Thyroid gland (tissue), 4 donors: ENCODE measurements at regions not wholly inside any gene's neighbourhood (a gene's known extent, or its start where the extent isn't known, plus 50 kb on each side); places are given as distances from the start of the nearest gene placed in this dataset. TPM values are rescaled to one million over a fixed set of nuclear protein-coding genes. Genes with fewer than 3 reads are reported as not detected.

Source experiments
- DNase-seq, 2 donors: peaks; one replicate each; pipeline ENCODE4 v3.0.0-alpha.2; 2019
- H3K27ac ChIP-seq, 3 donors: fragments of 200-600 bp; sonication (generic); 1 replicate in 2 of 3; 2 replicates in 1 of 3; pipeline ENCODE4 v1.5.1; 2016 to 2019; ENCODE audit warnings: mild to moderate bottlenecking in 1 of 3, moderate library complexity in 1 of 3
- H3K27me3 ChIP-seq: fragments of 200-600 bp; sonication (generic); one replicate; pipeline ENCODE4 v1.5.1; 2019
- H3K36me3 ChIP-seq, 2 donors: fragments of 200-600 bp; sonication (generic); one replicate each; pipeline ENCODE4 v1.5.1; 2016 to 2019
- H3K4me1 ChIP-seq, 2 donors: fragments of 200-600 bp; sonication (generic); one replicate each; pipeline ENCODE4 v1.5.1; 2017 to 2019
- H3K4me3 ChIP-seq, 3 donors: fragments of 200-600 bp; sonication (generic); replicated peaks in 1 of 3; 1 replicate in 2 of 3; 2 replicates in 1 of 3; pipeline ENCODE4 v1.5.1; 2016; ENCODE audit warnings: mild to moderate bottlenecking in 1 of 3
- H3K9me3 ChIP-seq: fragments of 200-600 bp; sonication (generic); one replicate; pipeline ENCODE4 v1.5.1; 2017
- CTCF ChIP-seq, 6 experiments: fragments of 200-600 bp in 3 of 6; fragments of 450-650 bp in 3 of 6; sonication (generic) in 3 of 6; IDR thresholded peaks; one replicate each; pipeline ENCODE4 v1.5.1; 2016 to 2019; ENCODE audit warnings: antibody characterized with exemption in 6 of 6, mild to moderate bottlenecking in 2 of 6, inconsistent platforms in 1 of 6, moderate library complexity in 1 of 6
- POLR2A ChIP-seq, 2 donors: fragments of 450-650 bp; IDR thresholded peaks; one replicate each; pipeline ENCODE4 v1.6.1; 2017; ENCODE audit warnings: antibody characterized with exemption in 2 of 2, mild to moderate bottlenecking in 2 of 2, moderate library complexity in 1 of 2
- WGBS, 2 donors: methylation state at CpG; one replicate each; pipeline ENCODE4 v1.1.5; 2017; 5-methylcytosine and 5-hydroxymethylcytosine counted together
- intact Hi-C: fragments of 100-400 bp; cut with DNase I; formaldehyde crosslinking; loops from one replicate; pipeline ENCODE4 v1.15.1; 2023
- small RNA-seq: library from RNA; depleted of rRNA; stranded (forward); fragments of <200 nt; gene quantifications from one replicate; pipeline ENCODE3, GENCODE V24; 2016

GRCh38 chr2:181839811-181840210 is 51.7 kb upstream of the ITPRID2 start:
- no peaks in the 10 kb centered on the region for H3K36me3 ChIP-seq
- H3K9me3 ChIP-seq = no peaks in the 10 kb centered on the region
- H3K4me3 ChIP-seq = no peak overlapping the region
- 70 to 86% methylated on average over 1 of the region's 1 CpG for WGBS, 2 donors
- TF ChIP-seq CTCF (IDR thresholded peaks at IDR 0.05) = no peak
- no peak for TF ChIP-seq POLR2A (IDR thresholded peaks at IDR 0.05)
- no peaks in the 10 kb centered on the region for H3K27me3 ChIP-seq
- DNase-seq = no peak
- H3K4me1 ChIP-seq = no peaks in the 10 kb centered on the region
- intact Hi-C loops = no loop called here
- H3K27ac ChIP-seq = no peak overlapping the region

GRCh38 chr2:181841079-181841478 is 50.5 kb upstream of the ITPRID2 start:
- Histone ChIP-seq H3K36me3 (no peaks in the 10 kb centered on the region), H3K27ac (no peak overlapping the region), H3K9me3 (no peaks in the 10 kb centered on the region), H3K4me3 (no peak overlapping the region), H3K4me1 (no peaks in the 10 kb centered on the region), H3K27me3 (no peaks in the 10 kb centered on the region)
- intact Hi-C loops = no loop called here
- no peak for TF ChIP-seq POLR2A (IDR thresholded peaks at IDR 0.05)
- TF ChIP-seq CTCF (IDR thresholded peaks at IDR 0.05) = no peak
- WGBS, 2 donors = 78 to 88% methylated on average over 2 of the region's 2 CpGs
- no peak for DNase-seq

Small RNAs in the stretch of these regions (small RNA-seq; reads per million reads assigned to genes)
- not detected for gene RNU6ATAC19P
